PC-3 (cell line): ENCODE measurements at regions not wholly inside any gene's neighbourhood (a gene's known extent, or its start where the extent isn't known, plus 50 kb on each side); places are given as distances from the start of the nearest gene placed in this dataset.

ENCODE experiments used
- ATAC-seq: fragments of 200-7000 bp; cut with Tn5 transposase; 2 replicates; pipeline ENCODE4 v1.9.1; 2020; ENCODE audit warnings: mild to moderate bottlenecking, moderate library complexity
- BruUV-seq: library from RNA; stranded (reverse); fragments of 400-500 nt; replicated peaks from 2 replicates; lab custom pipeline; 2021; lab: Mats Ljungman, UMichigan
- CTCF ChIA-PET: fragments of 300-600 bp; sonication (Branson Sonifier 250); formaldehyde crosslinking; loops from one replicate; lab custom pipeline; 2022; ENCODE audit warnings: antibody characterized with exemption; lab: Charles Lee
- POLR2A ChIA-PET: fragments of 300-600 bp; sonication (Branson Sonifier 250); formaldehyde crosslinking; loops from one replicate; lab custom pipeline; 2022; ENCODE audit warnings: antibody characterized with exemption; ENCODE audit not compliant: unreplicated experiment; lab: Charles Lee
- DNase-seq: peaks from one replicate; pipeline ENCODE4 v3.0.0-alpha.2; 2015
- H2AFZ ChIP-seq: fragments of 300-600 bp; sonication (generic); 2 replicates; pipeline ENCODE4 v1.6.0; 2016; ENCODE audit warnings: antibody characterized with exemption, low read length
- H3F3A ChIP-seq: fragments of 300-600 bp; sonication (generic); one replicate; pipeline ENCODE4 v1.6.0; 2017; ENCODE audit warnings: antibody characterized with exemption, low read length, control low read depth, mild to moderate bottlenecking; ENCODE audit not compliant: unreplicated experiment
- H3K27ac ChIP-seq: fragments of 300-600 bp; sonication (generic); 2 replicates; pipeline ENCODE4 v1.5.1; 2016; ENCODE audit warnings: mild to moderate bottlenecking, low read length
- H3K27me3 ChIP-seq: fragments of 300-600 bp; sonication (generic); 2 replicates; pipeline ENCODE4 v1.6.1; 2016; ENCODE audit warnings: low read length, mixed read lengths
- H3K36me3 ChIP-seq: fragments of 300-600 bp; sonication (generic); 2 replicates; pipeline ENCODE4 v1.6.1; 2016; ENCODE audit warnings: low read depth, mixed run types, low read length, mixed read lengths
- H3K4me1 ChIP-seq: fragments of 300-600 bp; sonication (generic); 2 replicates; pipeline ENCODE4 v1.5.1; 2016; ENCODE audit warnings: low read length; ENCODE audit not compliant: insufficient read depth
- H3K4me2 ChIP-seq: fragments of 300-600 bp; sonication (generic); 2 replicates; pipeline ENCODE4 v1.6.0; 2016; ENCODE audit warnings: low read length
- H3K4me3 ChIP-seq: fragments of 300-600 bp; sonication (generic); 2 replicates; pipeline ENCODE4 v1.5.1; 2016; ENCODE audit warnings: mild to moderate bottlenecking, low read length, mixed read lengths
- H3K79me2 ChIP-seq: fragments of 300-600 bp; sonication (generic); 2 replicates; pipeline ENCODE4 v1.6.1; 2017; ENCODE audit warnings: low read length, mixed read lengths
- H3K9ac ChIP-seq: fragments of 300-600 bp; sonication (generic); 2 replicates; pipeline ENCODE4 v1.6.0; 2016; ENCODE audit warnings: mild to moderate bottlenecking, low read length
- H3K9me2 ChIP-seq: fragments of 300-600 bp; sonication (generic); replicated peaks from 2 replicates; pipeline ENCODE4 v1.6.1; 2016; ENCODE audit warnings: mixed run types, low read length, mixed read lengths
- H3K9me3 ChIP-seq: fragments of 300-600 bp; sonication (generic); 2 replicates; pipeline ENCODE4 v1.6.1; 2016; ENCODE audit warnings: low read length, mixed read lengths
- H4K20me1 ChIP-seq: fragments of 300-600 bp; sonication (generic); 2 replicates; pipeline ENCODE4 v1.6.1; 2016; ENCODE audit warnings: low read length, mixed read lengths
- CTCF ChIP-seq: fragments of 300-600 bp; sonication (generic); conservative IDR thresholded peaks from 2 replicates; pipeline ENCODE4 v1.5.1; 2017; ENCODE audit warnings: antibody characterized with exemption, low read depth, mild to moderate bottlenecking, low read length
- EZH2 ChIP-seq: fragments of 300-600 bp; sonication (generic); IDR thresholded peaks from one replicate; pipeline ENCODE4 v1.6.1; 2017; ENCODE audit warnings: antibody characterized with exemption, mild to moderate bottlenecking, low read length; ENCODE audit not compliant: unreplicated experiment
- EZH2phosphoT487 ChIP-seq: fragments of 300-600 bp; sonication (generic); IDR thresholded peaks from 2 replicates; pipeline ENCODE4 v1.6.1; 2018; ENCODE audit warnings: mild to moderate bottlenecking, antibody characterized with exemption, low read length, borderline replicate concordance
- intact Hi-C: fragments of 100-400 bp; cut with micrococcal nuclease; formaldehyde crosslinking; loops from 2 replicates; pipeline ENCODE4 v1.9.0; 2023

- no peak for TF ChIP-seq CTCF
- ATAC-seq: no peak
- Histone ChIP-seq H3K79me2 (no peaks in the 10 kb centered on the region), H3K27ac (no peak overlapping the region), H3K27me3 (no peaks in the 10 kb centered on the region), H4K20me1 (no peaks in the 10 kb centered on the region), H3F3A (no peaks in the 10 kb centered on the region), H3K4me3 (no peak overlapping the region), H2AFZ (no peak overlapping the region), H3K9me2 (no peaks in the 10 kb centered on the region), H3K4me2 (no peak overlapping the region), H3K4me1 (no peaks in the 10 kb centered on the region), H3K9ac (no peak overlapping the region), H3K9me3 (peaks cover 25% of the 10 kb centered on the region), H3K36me3 (no peaks in the 10 kb centered on the region)
- ChIA-PET POLR2A (no interaction called here), CTCF (no interaction called here)
- intact Hi-C loops: no loop called here
- no peak for DNase-seq
- no TSS peak for BruUV-seq
These were observed 442.7 kb downstream of the OCA2 start for GRCh38 chr15:27656296-27656987.

DNA sequence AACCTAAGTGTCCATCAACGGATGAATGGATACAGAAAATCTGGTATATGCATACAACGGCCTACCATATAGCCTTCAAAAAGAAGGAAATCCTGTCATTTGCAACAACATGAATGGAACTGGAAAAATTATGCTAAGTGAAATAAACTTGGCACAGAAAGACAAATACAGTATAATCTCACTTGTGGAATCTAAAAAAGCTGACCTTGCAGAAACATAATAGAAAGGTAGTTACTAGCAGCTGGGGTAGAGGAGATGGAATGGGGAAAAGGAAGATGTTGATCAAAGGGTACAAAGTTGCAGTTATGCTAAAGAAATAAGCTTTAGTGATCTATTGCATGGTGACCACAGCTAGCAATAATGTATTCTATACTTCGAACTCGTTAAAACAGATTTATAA, 444.1 kb downstream of the OCA2 start:
- ChIA-PET POLR2A (no interaction called here), CTCF (no interaction called here)
- Histone ChIP-seq H3K4me1 (no peaks in the 10 kb centered on the region), H3K4me3 (no peak overlapping the region), H3K27me3 (no peaks in the 10 kb centered on the region), H3K4me2 (no peak overlapping the region), H3F3A (no peaks in the 10 kb centered on the region), H3K9ac (no peak overlapping the region), H3K9me3 (peaks cover 21% of the 10 kb centered on the region; the same call in 1 of the 2 replicates), H4K20me1 (no peaks in the 10 kb centered on the region), H2AFZ (no peak overlapping the region), H3K36me3 (no peaks in the 10 kb centered on the region), H3K27ac (no peak overlapping the region), H3K9me2 (no peaks in the 10 kb centered on the region), H3K79me2 (no peaks in the 10 kb centered on the region)
- intact Hi-C loops: no loop called here
- no peak for DNase-seq
- no peak for ATAC-seq
- TF ChIP-seq CTCF: no peak
- no peak for TF ChIP-seq EZH2
- no peak for TF ChIP-seq EZH2phosphoT487
- no TSS peak for BruUV-seq

DNA sequence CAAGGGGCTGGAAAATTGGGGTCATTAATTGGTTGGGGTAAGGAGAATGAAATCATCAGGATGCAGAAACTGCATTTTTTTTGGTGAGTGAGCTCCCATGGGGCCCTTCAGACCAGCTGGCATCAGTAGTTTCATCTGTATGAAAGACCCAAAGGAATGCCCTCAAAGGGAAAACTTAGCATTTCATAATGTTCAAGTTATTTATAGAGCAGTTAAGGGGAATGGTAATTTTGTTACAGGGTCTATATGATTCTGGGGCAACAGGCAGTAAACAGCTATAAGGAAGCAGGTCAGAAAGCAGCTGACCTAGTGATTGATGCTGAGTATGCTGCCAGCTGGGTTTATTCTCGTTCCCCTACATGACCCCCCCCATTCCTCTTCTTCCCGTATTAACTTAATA, 448.9 kb downstream of the OCA2 start:
- intact Hi-C loops: no loop called here
- TF ChIP-seq CTCF: no peak
- no peak for TF ChIP-seq EZH2
- TF ChIP-seq EZH2phosphoT487: no peak
- no peak overlapping the region for H3K27ac ChIP-seq

More for the DNA sequence above, 448.9 kb downstream of the OCA2 start:
- Histone ChIP-seq H3F3A (no peaks in the 10 kb centered on the region), H3K27me3 (no peaks in the 10 kb centered on the region), H3K4me1 (no peaks in the 10 kb centered on the region), H3K4me3 (no peak overlapping the region), H3K79me2 (no peaks in the 10 kb centered on the region), H3K4me2 (no peak overlapping the region), H3K9ac (no peak overlapping the region), H4K20me1 (no peaks in the 10 kb centered on the region), H2AFZ (no peak overlapping the region), H3K36me3 (no peaks in the 10 kb centered on the region), H3K9me3 (peaks cover 28% of the 10 kb centered on the region; the same call in 1 of the 2 replicates), H3K9me2 (no peaks in the 10 kb centered on the region)
- DNase-seq (no peak), ATAC-seq (no peak)
- CTCF ChIA-PET: no interaction called here
- POLR2A ChIA-PET: no interaction called here
- no TSS peak for BruUV-seq
